ENCODE measurements at regions not wholly inside any gene's neighbourhood (a gene's known extent, or its start where the extent isn't known, plus 50 kb on each side); places are given as distances from the start of the nearest gene placed in this dataset.

DNA sequence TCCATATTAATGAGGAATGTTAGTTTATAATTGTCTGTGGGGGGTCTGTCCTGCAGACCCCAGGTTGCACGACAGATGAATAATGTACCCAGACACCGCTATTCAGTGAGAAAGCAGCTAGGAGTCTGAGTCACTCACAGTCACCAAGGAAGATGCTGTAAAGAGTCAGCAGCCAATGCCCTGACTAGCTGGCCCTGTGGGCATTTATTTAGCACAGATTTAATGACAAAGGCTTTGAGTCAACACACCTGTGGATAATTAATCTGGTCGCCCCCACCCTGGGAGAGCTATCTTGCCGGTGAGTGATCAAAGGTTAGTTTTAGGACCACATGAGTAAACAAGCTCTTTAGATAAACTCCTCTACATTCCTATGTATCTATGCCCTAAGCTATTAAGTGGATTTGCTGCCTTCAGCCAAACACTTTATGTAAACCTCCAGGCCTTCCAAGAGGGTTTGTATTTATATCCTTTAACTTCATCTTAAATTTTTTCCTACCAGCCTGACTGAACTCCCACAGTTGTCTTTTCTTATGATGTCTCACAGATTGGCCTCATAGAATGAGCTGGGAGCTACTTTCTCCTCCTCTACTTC, 180.0 kb upstream of the ADCY1 start:
- 31% methylated on average over 4 of the region's 4 CpGs for WGBS (ENCODE audit: insufficient coverage, insufficient replicate concordance, low lambda C conversion rate, missing lambda C conversion rate)
- Histone ChIP-seq H3K27ac (ENCODE audit: control insufficient read depth, insufficient read depth) (no peak overlapping the region), H2AFZ (ENCODE audit: control insufficient read depth, low read depth, low read length) (no peak overlapping the region), H3K4me1 (ENCODE audit: control insufficient read depth, insufficient read depth, low read length) (no peaks in the 10 kb centered on the region), H3K4me3 (no peak overlapping the region), H3K36me3 (ENCODE audit: control insufficient read depth in 2 of 2, insufficient read depth in 2 of 2, low read length in 1 of 2) (no peaks in the 10 kb centered on the region), H3K4me2 (ENCODE audit: control insufficient read depth, insufficient read depth) (no peak overlapping the region), H3K27me3 (replicated peaks in 1 of 2; ENCODE audit: control insufficient read depth in 2 of 2, insufficient read depth in 2 of 2, low read length in 1 of 2) (no peaks in the 10 kb centered on the region), H3K79me2 (ENCODE audit: control insufficient read depth, insufficient read depth, low read length) (no peaks in the 10 kb centered on the region), H4K20me1 (ENCODE audit: control insufficient read depth, insufficient read depth) (no peaks in the 10 kb centered on the region), H3K9me3 (replicated peaks; ENCODE audit: control insufficient read depth, insufficient read depth, low read length) (no peaks in the 10 kb centered on the region; the same call in 2 of the 3 replicates), H3K9ac (ENCODE audit: control insufficient read depth, insufficient read depth, low read length) (no peak overlapping the region)
- ChIA-PET RAD21 (ENCODE audit: unreplicated experiment) (no interaction called here), CTCF (no interaction called here), POLR2A (no interaction called here), SMC1A (ENCODE audit: uncharacterized antibody, unreplicated experiment) (no interaction called here)
- in situ Hi-C loops (cut with MboI) = no loop called here
- DNase-seq (ENCODE audit: low read depth, low spot score) (no peak), FAIRE-seq (no peak), ATAC-seq (no peak)
- no TSS peak for BruUV-seq (replicated peaks)
- intact Hi-C loops (cut with micrococcal nuclease; ENCODE audit: unreplicated experiment) = no loop called here
- TF ChIP-seq EZH2 (IDR thresholded peaks at IDR 0.05; ENCODE audit: borderline replicate concordance, control insufficient read depth, low read depth, low read length) = no peak
- TF ChIP-seq, protein P1, sequence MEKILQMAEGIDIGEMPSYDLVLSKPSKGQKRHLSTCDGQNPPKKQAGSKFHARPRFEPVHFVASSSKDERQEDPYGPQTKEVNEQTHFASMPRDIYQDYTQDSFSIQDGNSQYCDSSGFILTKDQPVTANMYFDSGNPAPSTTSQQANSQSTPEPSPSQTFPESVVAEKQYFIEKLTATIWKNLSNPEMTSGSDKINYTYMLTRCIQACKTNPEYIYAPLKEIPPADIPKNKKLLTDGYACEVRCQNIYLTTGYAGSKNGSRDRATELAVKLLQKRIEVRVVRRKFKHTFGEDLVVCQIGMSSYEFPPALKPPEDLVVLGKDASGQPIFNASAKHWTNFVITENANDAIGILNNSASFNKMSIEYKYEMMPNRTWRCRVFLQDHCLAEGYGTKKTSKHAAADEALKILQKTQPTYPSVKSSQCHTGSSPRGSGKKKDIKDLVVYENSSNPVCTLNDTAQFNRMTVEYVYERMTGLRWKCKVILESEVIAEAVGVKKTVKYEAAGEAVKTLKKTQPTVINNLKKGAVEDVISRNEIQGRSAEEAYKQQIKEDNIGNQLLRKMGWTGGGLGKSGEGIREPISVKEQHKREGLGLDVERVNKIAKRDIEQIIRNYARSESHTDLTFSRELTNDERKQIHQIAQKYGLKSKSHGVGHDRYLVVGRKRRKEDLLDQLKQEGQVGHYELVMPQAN (conservative IDR thresholded peaks at IDR 0.05) = no peak
- no peak for TF ChIP-seq SREBF1 (IDR thresholded peaks at IDR 0.05; ENCODE audit: low read length)
- TF ChIP-seq MTA3 (IDR thresholded peaks at IDR 0.05; ENCODE audit: borderline replicate concordance, low read length) = no peak
- TF ChIP-seq ZNF217 (IDR thresholded peaks at IDR 0.05) = no peak
- no peak for TF ChIP-seq POU2F2 (IDR thresholded peaks at IDR 0.05; ENCODE audit: borderline replicate concordance, low read depth, low read length)
- no peak for TF ChIP-seq STAT3 (IDR thresholded peaks at IDR 0.05; ENCODE audit: low read depth, low read length)
- TF ChIP-seq, protein P2, sequence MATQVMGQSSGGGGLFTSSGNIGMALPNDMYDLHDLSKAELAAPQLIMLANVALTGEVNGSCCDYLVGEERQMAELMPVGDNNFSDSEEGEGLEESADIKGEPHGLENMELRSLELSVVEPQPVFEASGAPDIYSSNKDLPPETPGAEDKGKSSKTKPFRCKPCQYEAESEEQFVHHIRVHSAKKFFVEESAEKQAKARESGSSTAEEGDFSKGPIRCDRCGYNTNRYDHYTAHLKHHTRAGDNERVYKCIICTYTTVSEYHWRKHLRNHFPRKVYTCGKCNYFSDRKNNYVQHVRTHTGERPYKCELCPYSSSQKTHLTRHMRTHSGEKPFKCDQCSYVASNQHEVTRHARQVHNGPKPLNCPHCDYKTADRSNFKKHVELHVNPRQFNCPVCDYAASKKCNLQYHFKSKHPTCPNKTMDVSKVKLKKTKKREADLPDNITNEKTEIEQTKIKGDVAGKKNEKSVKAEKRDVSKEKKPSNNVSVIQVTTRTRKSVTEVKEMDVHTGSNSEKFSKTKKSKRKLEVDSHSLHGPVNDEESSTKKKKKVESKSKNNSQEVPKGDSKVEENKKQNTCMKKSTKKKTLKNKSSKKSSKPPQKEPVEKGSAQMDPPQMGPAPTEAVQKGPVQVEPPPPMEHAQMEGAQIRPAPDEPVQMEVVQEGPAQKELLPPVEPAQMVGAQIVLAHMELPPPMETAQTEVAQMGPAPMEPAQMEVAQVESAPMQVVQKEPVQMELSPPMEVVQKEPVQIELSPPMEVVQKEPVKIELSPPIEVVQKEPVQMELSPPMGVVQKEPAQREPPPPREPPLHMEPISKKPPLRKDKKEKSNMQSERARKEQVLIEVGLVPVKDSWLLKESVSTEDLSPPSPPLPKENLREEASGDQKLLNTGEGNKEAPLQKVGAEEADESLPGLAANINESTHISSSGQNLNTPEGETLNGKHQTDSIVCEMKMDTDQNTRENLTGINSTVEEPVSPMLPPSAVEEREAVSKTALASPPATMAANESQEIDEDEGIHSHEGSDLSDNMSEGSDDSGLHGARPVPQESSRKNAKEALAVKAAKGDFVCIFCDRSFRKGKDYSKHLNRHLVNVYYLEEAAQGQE (IDR thresholded peaks at IDR 0.05; ENCODE audit: low read depth, low read length) = no peak
- no peak for TF ChIP-seq ATF7 (IDR thresholded peaks at IDR 0.05; ENCODE audit: low read depth)
- no peak for TF ChIP-seq SP1 (IDR thresholded peaks at IDR 0.05; ENCODE audit: low read depth, low read length)
- TF ChIP-seq RAD51 (IDR thresholded peaks at IDR 0.05) = no peak
- TF ChIP-seq ZNF622 (IDR thresholded peaks at IDR 0.05) = no peak
- no peak for TF ChIP-seq ZNF274 (IDR thresholded peaks at IDR 0.05; ENCODE audit: insufficient read depth, insufficient read length)
- no peak for TF ChIP-seq NBN (IDR thresholded peaks at IDR 0.05)
- TF ChIP-seq, protein P3, sequence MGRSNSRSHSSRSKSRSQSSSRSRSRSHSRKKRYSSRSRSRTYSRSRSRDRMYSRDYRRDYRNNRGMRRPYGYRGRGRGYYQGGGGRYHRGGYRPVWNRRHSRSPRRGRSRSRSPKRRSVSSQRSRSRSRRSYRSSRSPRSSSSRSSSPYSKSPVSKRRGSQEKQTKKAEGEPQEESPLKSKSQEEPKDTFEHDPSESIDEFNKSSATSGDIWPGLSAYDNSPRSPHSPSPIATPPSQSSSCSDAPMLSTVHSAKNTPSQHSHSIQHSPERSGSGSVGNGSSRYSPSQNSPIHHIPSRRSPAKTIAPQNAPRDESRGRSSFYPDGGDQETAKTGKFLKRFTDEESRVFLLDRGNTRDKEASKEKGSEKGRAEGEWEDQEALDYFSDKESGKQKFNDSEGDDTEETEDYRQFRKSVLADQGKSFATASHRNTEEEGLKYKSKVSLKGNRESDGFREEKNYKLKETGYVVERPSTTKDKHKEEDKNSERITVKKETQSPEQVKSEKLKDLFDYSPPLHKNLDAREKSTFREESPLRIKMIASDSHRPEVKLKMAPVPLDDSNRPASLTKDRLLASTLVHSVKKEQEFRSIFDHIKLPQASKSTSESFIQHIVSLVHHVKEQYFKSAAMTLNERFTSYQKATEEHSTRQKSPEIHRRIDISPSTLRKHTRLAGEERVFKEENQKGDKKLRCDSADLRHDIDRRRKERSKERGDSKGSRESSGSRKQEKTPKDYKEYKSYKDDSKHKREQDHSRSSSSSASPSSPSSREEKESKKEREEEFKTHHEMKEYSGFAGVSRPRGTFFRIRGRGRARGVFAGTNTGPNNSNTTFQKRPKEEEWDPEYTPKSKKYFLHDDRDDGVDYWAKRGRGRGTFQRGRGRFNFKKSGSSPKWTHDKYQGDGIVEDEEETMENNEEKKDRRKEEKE (IDR thresholded peaks at IDR 0.05) = no peak
- TF ChIP-seq HDGF (IDR thresholded peaks at IDR 0.05) = no peak
- TF ChIP-seq USF1 (IDR thresholded peaks at IDR 0.05; ENCODE audit: borderline replicate concordance, extremely low read length, insufficient read depth, low read depth, low read length) = no peak

All from GM12878 (cell line).